ENCODE measurements at regions not wholly inside any gene's neighbourhood (a gene's known extent, or its start where the extent isn't known, plus 50 kb on each side); places are given as distances from the start of the nearest gene placed in this dataset.
A peak's percentile ranks its signal among the peaks of the same experiment; 100 is the strongest.

GRCh38 chr10:62887642-62888041, 71.5 kb upstream of the EGR2 start:
- Histone ChIP-seq H3K36me3 (ENCODE audit: control insufficient read depth, insufficient read depth, low read length) (no peaks in the 10 kb centered on the region), H3K27me3 (ENCODE audit: control insufficient read depth, insufficient read depth, low read length) (no peaks in the 10 kb centered on the region), H3K4me3 (ENCODE audit: low read depth, low read length) (no peak overlapping the region)
- FAIRE-seq (no peak), DNase-seq (ENCODE audit: low read depth) (no peak)
- no peak for TF ChIP-seq CTCF (IDR thresholded peaks at IDR 0.05; ENCODE audit: insufficient read depth, low read length, severe bottlenecking)

DNA sequence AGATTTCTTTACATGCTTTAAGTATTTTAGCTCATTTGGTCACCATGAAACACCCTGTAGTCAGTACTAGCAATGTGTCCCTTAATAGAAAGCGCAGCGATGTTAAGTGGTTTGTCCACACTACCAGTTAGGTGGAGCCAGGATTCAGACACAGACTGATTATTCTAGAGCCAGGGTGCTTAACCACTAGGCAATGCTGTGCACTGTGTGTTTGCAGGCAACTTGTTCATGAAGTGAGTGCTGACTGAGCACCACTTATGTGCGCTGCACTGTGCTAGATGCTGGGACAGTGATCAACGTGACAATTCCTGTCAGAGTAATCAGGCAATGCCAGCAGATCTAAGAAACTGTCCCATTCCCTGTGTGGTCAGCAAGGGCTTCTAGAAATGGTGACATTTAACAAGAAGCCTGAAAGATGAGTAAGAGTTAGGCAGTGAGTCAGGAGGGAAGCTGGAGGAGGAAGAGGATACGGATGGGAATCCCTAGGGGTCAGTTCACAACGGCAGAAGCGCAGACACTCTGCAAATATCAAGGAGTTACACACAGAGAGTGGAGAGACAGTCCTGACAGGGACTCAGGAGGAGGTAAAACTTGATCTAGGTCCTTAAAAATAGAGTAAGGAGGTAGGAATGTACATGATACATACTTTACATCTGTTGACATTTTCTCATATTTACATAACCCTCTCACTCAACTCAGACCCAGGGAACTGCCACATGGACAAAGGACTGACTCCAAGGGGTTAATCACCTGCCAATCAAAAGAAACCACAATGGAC, 69.7 kb upstream of the EGR2 start:
- no peak for FAIRE-seq
- peak; percentile 27 for DNase-seq (ENCODE audit: low read depth)
- Histone ChIP-seq H3K27me3 (ENCODE audit: control insufficient read depth, insufficient read depth, low read length) (no peaks in the 10 kb centered on the region), H3K4me3 (ENCODE audit: low read depth, low read length) (no peak overlapping the region), H3K36me3 (ENCODE audit: control insufficient read depth, insufficient read depth, low read length) (no peaks in the 10 kb centered on the region)
- no peak for TF ChIP-seq CTCF (IDR thresholded peaks at IDR 0.05; ENCODE audit: insufficient read depth, low read length, severe bottlenecking)

- TF ChIP-seq CTCF (IDR thresholded peaks at IDR 0.05; ENCODE audit: insufficient read depth, low read length, severe bottlenecking): no peak
- H3K36me3 ChIP-seq (ENCODE audit: control insufficient read depth, insufficient read depth, low read length): no peaks in the 10 kb centered on the region
- no peaks in the 10 kb centered on the region for H3K27me3 ChIP-seq (ENCODE audit: control insufficient read depth, insufficient read depth, low read length)
- FAIRE-seq (peak; percentile 92), DNase-seq (ENCODE audit: low read depth) (peak; percentile 38)
- H3K4me3 ChIP-seq (ENCODE audit: low read depth, low read length): no peak overlapping the region
Observed at GRCh38 chr10:62880162-62880561, 64.0 kb upstream of the EGR2 start.

GRCh38 chr10:62873866-62874265, 57.7 kb upstream of the EGR2 start:
- no peak for DNase-seq (ENCODE audit: low read depth)
- no peak for FAIRE-seq
- TF ChIP-seq CTCF (IDR thresholded peaks at IDR 0.05; ENCODE audit: insufficient read depth, low read length, severe bottlenecking): no peak
- no peaks in the 10 kb centered on the region for H3K27me3 ChIP-seq (ENCODE audit: control insufficient read depth, insufficient read depth, low read length)
- H3K4me3 ChIP-seq (ENCODE audit: low read depth, low read length): no peak overlapping the region
- no peaks in the 10 kb centered on the region for H3K36me3 ChIP-seq (ENCODE audit: control insufficient read depth, insufficient read depth, low read length)

DNA sequence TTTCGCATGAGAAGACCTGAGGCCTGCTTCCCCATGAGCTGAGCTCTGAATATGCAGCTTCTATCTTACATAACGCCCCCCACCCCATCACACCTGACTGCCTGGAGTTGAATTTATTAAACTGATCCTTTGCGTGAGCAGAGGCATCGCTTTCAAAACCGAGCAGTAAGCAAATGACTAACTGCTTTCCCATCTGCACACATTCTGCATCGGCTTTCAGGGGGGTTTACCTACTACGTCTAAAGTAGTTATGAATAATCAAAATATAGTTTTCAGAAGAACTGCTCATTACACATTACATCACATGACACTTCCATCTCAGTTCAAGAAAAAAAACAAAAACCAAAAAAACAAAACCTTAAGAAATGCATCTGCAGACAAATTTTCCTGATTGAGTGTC, 54.7 kb upstream of the EGR2 start:
- H3K27me3 ChIP-seq (ENCODE audit: control insufficient read depth, insufficient read depth, low read length): no peaks in the 10 kb centered on the region
- no peaks in the 10 kb centered on the region for H3K36me3 ChIP-seq (ENCODE audit: control insufficient read depth, insufficient read depth, low read length)
- DNase-seq (ENCODE audit: low read depth) (no peak), FAIRE-seq (no peak)
- no peak overlapping the region for H3K4me3 ChIP-seq (ENCODE audit: low read depth, low read length)
- TF ChIP-seq CTCF (IDR thresholded peaks at IDR 0.05; ENCODE audit: insufficient read depth, low read length, severe bottlenecking): no peak

GRCh38 chr10:62869958-62870357, 53.8 kb upstream of the EGR2 start:
- H3K27me3 ChIP-seq (ENCODE audit: control insufficient read depth, insufficient read depth, low read length): no peaks in the 10 kb centered on the region
- TF ChIP-seq CTCF (IDR thresholded peaks at IDR 0.05; ENCODE audit: insufficient read depth, low read length, severe bottlenecking): no peak
- DNase-seq (ENCODE audit: low read depth): peak; percentile 3
- FAIRE-seq: no peak
- H3K36me3 ChIP-seq (ENCODE audit: control insufficient read depth, insufficient read depth, low read length): no peaks in the 10 kb centered on the region
- no peak overlapping the region for H3K4me3 ChIP-seq (ENCODE audit: low read depth, low read length)
